Endodermal cell (in vitro differentiated cells): ENCODE measurements at regions not wholly inside any gene's neighbourhood (a gene's known extent, or its start where the extent isn't known, plus 50 kb on each side); places are given as distances from the start of the nearest gene placed in this dataset.

ENCODE experiments used
- DNase-seq: peaks from one replicate; pipeline ENCODE4 v3.0.0-alpha.2; 2017
- H3K27ac ChIP-seq: 2 replicates; pipeline ENCODE4 v1.5.1; 2013; ENCODE audit warnings: mild to moderate bottlenecking, low read depth, low read length, moderate library complexity
- H3K27me3 ChIP-seq: 2 replicates; pipeline ENCODE4 v1.6.1; 2013; ENCODE audit warnings: mild to moderate bottlenecking, low read length, moderate library complexity; ENCODE audit not compliant: insufficient read depth, control insufficient read depth, poor library complexity, severe bottlenecking
- H3K36me3 ChIP-seq: 2 replicates; pipeline ENCODE4 v1.7.0; 2013; ENCODE audit warnings: mild to moderate bottlenecking, low read length, moderate library complexity; ENCODE audit not compliant: control insufficient read depth, insufficient read depth
- H3K4me1 ChIP-seq: one replicate; pipeline ENCODE4 v1.7.0; 2013; ENCODE audit warnings: low read length; ENCODE audit not compliant: control insufficient read depth, insufficient read depth
- H3K4me3 ChIP-seq: 2 replicates; pipeline ENCODE4 v1.5.1; 2013; ENCODE audit warnings: mild to moderate bottlenecking, low read length, moderate library complexity
- H3K9ac ChIP-seq: 2 replicates; pipeline ENCODE4 v1.6.1; 2013; ENCODE audit warnings: mild to moderate bottlenecking, low read length, moderate library complexity; ENCODE audit not compliant: poor library complexity, severe bottlenecking; ENCODE audit errors: extremely low read depth
- H3K9me3 ChIP-seq: 2 replicates; pipeline ENCODE4 v1.6.1; 2013; ENCODE audit warnings: mild to moderate bottlenecking, low read length, moderate library complexity; ENCODE audit not compliant: control insufficient read depth
- H3K27ac Mint-ChIP-seq: 2 replicates; pipeline ENCODE4 v1.8.0; 2020; ENCODE audit warnings: mixed read lengths
- H3K27me3 Mint-ChIP-seq: 2 replicates; pipeline ENCODE4 v1.8.0; 2021; ENCODE audit warnings: mild to moderate bottlenecking, mixed read lengths; ENCODE audit not compliant: insufficient read depth
- H3K36me3 Mint-ChIP-seq: 2 replicates; pipeline ENCODE4 v1.8.0; 2020; ENCODE audit warnings: low read depth, mixed read lengths
- H3K4me1 Mint-ChIP-seq: 2 replicates; pipeline ENCODE4 v1.8.0; 2020; ENCODE audit warnings: mixed read lengths
- H3K4me3 Mint-ChIP-seq: 2 replicates; pipeline ENCODE4 v1.8.0; 2020; ENCODE audit warnings: mild to moderate bottlenecking, moderate library complexity, mixed read lengths
- H3K9me3 Mint-ChIP-seq: 2 replicates; pipeline ENCODE4 v1.8.0; 2020; ENCODE audit warnings: mild to moderate bottlenecking, mixed read lengths
- WGBS, 2 experiments: methylation state at CpG; one replicate each; pipeline versions ENCODE4 v1.1.5 to v1.1.7; 2013; ENCODE audit warnings: missing lambda C conversion rate in 2 of 2, mixed read lengths in 1 of 2; ENCODE audit not compliant: insufficient coverage in 1 of 2, insufficient read length in 1 of 2; 5-methylcytosine and 5-hydroxymethylcytosine counted together
- TF ChIP-seq, protein P1 (sequence below): fragments of 200-600 bp; sonication (generic); conservative IDR thresholded peaks from 2 replicates; pipeline ENCODE4 v1.5.0; 2021; ENCODE audit warnings: antibody characterized with exemption, mild to moderate bottlenecking

DNA sequence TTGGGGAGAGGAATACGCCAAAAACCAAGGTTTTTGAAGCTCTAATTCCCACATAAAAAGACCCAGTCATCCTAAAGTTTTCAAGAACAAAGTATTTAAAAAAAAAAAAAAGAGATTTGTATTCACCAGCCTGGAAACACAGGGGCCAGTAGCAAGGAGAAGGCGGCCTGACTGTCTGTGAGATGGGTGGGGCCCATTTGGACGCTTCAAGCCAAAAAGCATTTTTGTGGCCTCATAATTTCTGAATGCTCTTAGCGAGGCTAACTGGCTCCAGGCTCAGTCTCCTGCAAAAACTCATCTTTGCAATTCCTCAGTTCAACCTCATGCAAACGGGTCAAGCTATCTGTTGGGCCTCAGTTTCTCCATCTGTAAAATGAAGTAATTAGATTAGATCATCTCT lies 514.1 kb downstream of the MED13L start:
- Histone ChIP-seq H3K27me3 (no peaks in the 10 kb centered on the region), H3K9me3 (no peaks in the 10 kb centered on the region), H3K4me1 (no peaks in the 10 kb centered on the region), H3K36me3 (no peaks in the 10 kb centered on the region), H3K27ac (no peak overlapping the region), H3K4me3 (no peak overlapping the region), H3K9ac (no peak overlapping the region)
- Mint-ChIP-seq H3K36me3 (no peaks in the 10 kb centered on the region), H3K9me3 (no peaks in the 10 kb centered on the region), H3K27me3 (no peaks in the 10 kb centered on the region), H3K4me1 (peaks cover 10% of the 10 kb centered on the region), H3K27ac (no peak overlapping the region), H3K4me3 (no peak overlapping the region)
- 88 to 100% methylated on average over 3 to 4 of the region's 5 CpGs for WGBS, 2 experiments
- DNase-seq, result no peak
- TF ChIP-seq, protein P1, sequence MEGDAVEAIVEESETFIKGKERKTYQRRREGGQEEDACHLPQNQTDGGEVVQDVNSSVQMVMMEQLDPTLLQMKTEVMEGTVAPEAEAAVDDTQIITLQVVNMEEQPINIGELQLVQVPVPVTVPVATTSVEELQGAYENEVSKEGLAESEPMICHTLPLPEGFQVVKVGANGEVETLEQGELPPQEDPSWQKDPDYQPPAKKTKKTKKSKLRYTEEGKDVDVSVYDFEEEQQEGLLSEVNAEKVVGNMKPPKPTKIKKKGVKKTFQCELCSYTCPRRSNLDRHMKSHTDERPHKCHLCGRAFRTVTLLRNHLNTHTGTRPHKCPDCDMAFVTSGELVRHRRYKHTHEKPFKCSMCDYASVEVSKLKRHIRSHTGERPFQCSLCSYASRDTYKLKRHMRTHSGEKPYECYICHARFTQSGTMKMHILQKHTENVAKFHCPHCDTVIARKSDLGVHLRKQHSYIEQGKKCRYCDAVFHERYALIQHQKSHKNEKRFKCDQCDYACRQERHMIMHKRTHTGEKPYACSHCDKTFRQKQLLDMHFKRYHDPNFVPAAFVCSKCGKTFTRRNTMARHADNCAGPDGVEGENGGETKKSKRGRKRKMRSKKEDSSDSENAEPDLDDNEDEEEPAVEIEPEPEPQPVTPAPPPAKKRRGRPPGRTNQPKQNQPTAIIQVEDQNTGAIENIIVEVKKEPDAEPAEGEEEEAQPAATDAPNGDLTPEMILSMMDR, result no peak

DNA sequence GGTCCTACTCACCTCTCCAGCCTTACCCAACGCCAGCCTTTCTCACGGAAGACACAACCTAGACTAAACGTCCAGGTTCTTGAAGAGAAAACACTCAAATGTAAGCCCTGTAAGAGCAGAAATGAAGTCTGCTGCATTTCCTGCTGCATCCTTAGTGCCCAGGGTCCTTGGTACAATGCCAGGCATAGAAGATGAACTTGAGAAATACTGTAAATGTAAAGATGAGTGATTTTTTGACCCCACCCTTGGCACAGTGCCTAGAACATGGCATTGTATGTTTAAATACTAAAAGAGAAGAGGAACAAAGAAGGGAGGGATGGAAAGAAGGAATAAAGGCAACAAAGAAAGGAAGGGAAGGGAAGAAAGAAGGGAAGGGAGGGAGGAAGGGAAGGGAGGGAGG lies 514.6 kb downstream of the MED13L start:
- no peak for DNase-seq
- Mint-ChIP-seq H3K9me3 (no peaks in the 10 kb centered on the region), H3K4me3 (no peak overlapping the region), H3K36me3 (no peaks in the 10 kb centered on the region), H3K27ac (no peak overlapping the region), H3K27me3 (no peaks in the 10 kb centered on the region), H3K4me1 (peaks cover 13% of the 10 kb centered on the region)
- Histone ChIP-seq H3K9ac (no peak overlapping the region), H3K36me3 (no peaks in the 10 kb centered on the region), H3K27me3 (no peaks in the 10 kb centered on the region), H3K4me3 (no peak overlapping the region), H3K4me1 (no peaks in the 10 kb centered on the region), H3K9me3 (no peaks in the 10 kb centered on the region), H3K27ac (no peak overlapping the region)
- WGBS, 2 experiments, result 93 to 97% methylated on average over 3 of the region's 3 CpGs
- TF ChIP-seq, protein P1, result no peak

DNA sequence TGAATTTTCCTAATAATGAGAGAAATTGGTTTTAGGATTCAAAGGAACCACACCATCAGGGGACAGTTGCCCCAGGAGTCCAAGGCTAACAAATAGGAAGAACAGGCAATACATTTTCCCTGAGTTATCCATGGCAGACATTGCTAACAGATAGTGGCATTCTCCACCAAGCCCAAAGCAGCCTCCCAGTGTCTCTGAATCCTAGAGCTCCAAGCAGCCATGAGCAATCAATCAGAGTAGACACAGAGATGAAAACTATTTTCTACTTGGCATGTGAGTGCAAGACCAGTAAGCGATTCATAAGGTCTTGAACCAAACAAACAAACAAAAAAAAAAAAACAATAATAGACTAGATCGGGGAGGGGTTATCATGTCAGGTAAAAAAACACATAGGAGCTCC lies 515.7 kb downstream of the MED13L start:
- H3K36me3 Mint-ChIP-seq, result no peaks in the 10 kb centered on the region
- no peak overlapping the region for H3K27ac Mint-ChIP-seq
- TF ChIP-seq, protein P1, result no peak
- no peaks in the 10 kb centered on the region for H3K27me3 Mint-ChIP-seq
- no peaks in the 10 kb centered on the region for H3K9me3 ChIP-seq
- no peaks in the 10 kb centered on the region for H3K27me3 ChIP-seq
- H3K36me3 ChIP-seq, result no peaks in the 10 kb centered on the region
- H3K9ac ChIP-seq, result no peak overlapping the region
- no peaks in the 10 kb centered on the region for H3K9me3 Mint-ChIP-seq
- H3K4me3 ChIP-seq, result no peak overlapping the region
- H3K27ac ChIP-seq, result no peak overlapping the region
- no peak for DNase-seq
- WGBS, 2 experiments, result 95% methylated on average over 2 of the region's 2 CpGs; no CpG with 5 or more reads in 1 of the 2 experiments
- no peaks in the 10 kb centered on the region for H3K4me1 ChIP-seq
- H3K4me3 Mint-ChIP-seq, result no peak overlapping the region
- H3K4me1 Mint-ChIP-seq, result peaks cover 13% of the 10 kb centered on the region
